Tibial artery (tissue), 4 donors: ENCODE measurements at regions not wholly inside any gene's neighbourhood (a gene's known extent, or its start where the extent isn't known, plus 50 kb on each side); places are given as distances from the start of the nearest gene placed in this dataset.

ENCODE experiments used
- DNase-seq, 2 donors: peaks; one replicate each; pipeline ENCODE4 v3.0.0-alpha.2; 2019
- H3K27ac ChIP-seq, 2 donors: fragments of 200-600 bp; sonication (generic) in 1 of 2; 1 replicate in 1 of 2; 2 replicates in 1 of 2; pipeline ENCODE4 v1.5.1; 2018 to 2019; ENCODE audit warnings: mild to moderate bottlenecking in 1 of 2
- H3K27me3 ChIP-seq, 2 donors: fragments of 200-600 bp; sonication (generic) in 1 of 2; one replicate each; pipeline versions ENCODE4 v1.5.1 to v1.6.0; 2016 to 2019
- H3K36me3 ChIP-seq, 3 donors: fragments of 200-600 bp; sonication (generic) in 2 of 3; one replicate each; pipeline ENCODE4 v1.5.1; 2016 to 2019; ENCODE audit warnings: mild to moderate bottlenecking in 2 of 3
- H3K4me1 ChIP-seq, 4 donors: fragments of 200-600 bp; sonication (generic) in 2 of 4; 1 replicate in 3 of 4; 2 replicates in 1 of 4; pipeline ENCODE4 v1.5.1; 2016 to 2019
- H3K4me3 ChIP-seq, 2 donors: fragments of 200-600 bp; sonication (generic) in 1 of 2; 1 replicate in 1 of 2; 2 replicates in 1 of 2; pipeline ENCODE4 v1.5.1; 2018 to 2019; ENCODE audit warnings: mild to moderate bottlenecking in 2 of 2
- H3K9me3 ChIP-seq, 3 donors: fragments of 200-600 bp; sonication (generic) in 1 of 3; one replicate each; pipeline ENCODE4 v1.5.1; 2016 to 2019
- CTCF ChIP-seq, 2 experiments: fragments of 200-600 bp in 1 of 2; fragments of 450-650 bp in 1 of 2; IDR thresholded peaks; one replicate each; pipeline ENCODE4 v1.5.1; 2017 to 2019; ENCODE audit warnings: antibody characterized with exemption in 2 of 2, mild to moderate bottlenecking in 1 of 2, moderate library complexity in 1 of 2
- intact Hi-C: fragments of 100-400 bp; cut with DNase I; formaldehyde crosslinking; loops from one replicate; pipeline ENCODE4 v1.15.0; 2023; ENCODE audit warnings: low total_unique reads

DNA sequence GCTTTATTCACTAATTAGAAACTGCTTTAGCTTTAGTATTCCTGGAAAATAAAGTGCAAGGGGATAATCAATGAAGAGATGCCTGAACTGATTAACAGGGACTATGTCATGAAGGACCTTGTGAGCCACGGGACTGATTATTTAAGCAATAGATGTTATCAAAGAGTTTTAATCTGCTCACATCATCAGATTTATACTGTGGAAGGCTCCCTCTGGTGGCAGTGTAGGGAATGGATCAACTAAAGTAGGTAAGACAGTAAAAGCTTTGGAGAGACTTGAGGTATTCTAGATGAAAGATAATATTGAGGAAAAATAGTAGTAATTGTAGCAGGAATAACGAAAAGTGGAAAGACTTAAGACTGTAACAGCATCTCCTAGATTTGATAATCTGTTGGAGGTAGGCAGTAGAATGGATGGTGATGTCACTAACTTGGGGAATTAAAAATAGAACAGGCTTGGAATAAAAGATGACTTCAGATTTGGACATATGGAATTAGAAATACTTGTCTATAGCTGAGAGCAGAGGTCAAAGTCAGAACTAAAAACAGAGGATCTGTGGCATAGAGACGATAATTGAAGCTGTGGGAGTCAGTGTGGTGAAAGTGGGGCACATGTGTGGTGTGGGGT lies 80.3 kb upstream of the HTR1E start:
- Histone ChIP-seq H3K27me3 (no peaks in the 10 kb centered on the region), H3K9me3 (no peaks in the 10 kb centered on the region), H3K36me3 (no peaks in the 10 kb centered on the region), H3K27ac (no peak overlapping the region), H3K4me1 (no peaks in the 10 kb centered on the region), H3K4me3 (no peak overlapping the region)
- no peak for DNase-seq
- intact Hi-C loops: no loop called here
- peak; percentile 43 to 63 for TF ChIP-seq CTCF (IDR thresholded peaks at IDR 0.05)

- TF ChIP-seq CTCF (IDR thresholded peaks at IDR 0.05): no peak
- H3K27ac ChIP-seq: no peak overlapping the region
- H3K36me3 ChIP-seq: no peaks in the 10 kb centered on the region
- intact Hi-C loops: no loop called here
- H3K9me3 ChIP-seq: no peaks in the 10 kb centered on the region
- DNase-seq: no peak
- H3K27me3 ChIP-seq: no peaks in the 10 kb centered on the region
- H3K4me1 ChIP-seq: no peaks in the 10 kb centered on the region
- H3K4me3 ChIP-seq: no peak overlapping the region
Measured at GRCh38 chr6:86856379-86856778, 80.9 kb upstream of the HTR1E start.

- no peaks in the 10 kb centered on the region for H3K27me3 ChIP-seq
- H3K27ac ChIP-seq: no peak overlapping the region
- no peak for TF ChIP-seq CTCF (IDR thresholded peaks at IDR 0.05)
- H3K4me3 ChIP-seq: no peak overlapping the region
- DNase-seq: no peak
- no peaks in the 10 kb centered on the region for H3K9me3 ChIP-seq
- intact Hi-C loops: no loop called here
- no peaks in the 10 kb centered on the region for H3K36me3 ChIP-seq
- H3K4me1 ChIP-seq: no peaks in the 10 kb centered on the region
Measured at GRCh38 chr6:86848986-86849385, 88.3 kb upstream of the HTR1E start.

DNA sequence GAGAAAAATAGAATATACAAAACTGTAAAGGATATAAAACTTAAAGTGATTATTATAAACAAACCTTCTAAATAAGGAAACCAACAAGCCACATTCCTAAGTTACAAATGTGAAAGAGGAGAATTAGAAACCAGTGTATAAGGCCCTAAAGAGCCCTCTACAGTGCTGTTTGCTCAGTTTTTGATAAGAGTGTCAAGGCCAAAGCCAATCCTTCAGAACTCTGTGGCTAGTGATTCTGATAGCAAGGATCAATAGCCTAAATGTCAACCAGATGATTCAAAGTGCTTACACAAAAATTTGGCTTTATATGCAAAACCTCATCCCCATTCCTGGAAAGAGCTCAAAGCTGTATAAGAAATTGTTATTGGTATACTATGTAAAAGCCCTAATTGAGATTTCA lies 104.6 kb upstream of the HTR1E start:
- no peaks in the 10 kb centered on the region for H3K36me3 ChIP-seq
- no peaks in the 10 kb centered on the region for H3K9me3 ChIP-seq
- H3K27ac ChIP-seq: no peak overlapping the region
- no peaks in the 10 kb centered on the region for H3K27me3 ChIP-seq
- intact Hi-C loops: no loop called here
- H3K4me3 ChIP-seq: no peak overlapping the region
- TF ChIP-seq CTCF (IDR thresholded peaks at IDR 0.05): no peak
- H3K4me1 ChIP-seq: no peaks in the 10 kb centered on the region
- no peak for DNase-seq

GRCh38 chr6:86825436-86825835 lies 111.9 kb upstream of the HTR1E start:
- Histone ChIP-seq H3K4me3 (no peak overlapping the region), H3K27me3 (no peaks in the 10 kb centered on the region), H3K4me1 (no peaks in the 10 kb centered on the region), H3K27ac (no peak overlapping the region), H3K36me3 (no peaks in the 10 kb centered on the region), H3K9me3 (no peaks in the 10 kb centered on the region)
- intact Hi-C loops: no loop called here
- no peak for DNase-seq
- no peak for TF ChIP-seq CTCF (IDR thresholded peaks at IDR 0.05)

GRCh38 chr6:86822747-86823146 lies 114.6 kb upstream of the HTR1E start:
- TF ChIP-seq CTCF (IDR thresholded peaks at IDR 0.05): no peak
- H3K36me3 ChIP-seq: no peaks in the 10 kb centered on the region
- intact Hi-C loops: no loop called here

More at GRCh38 chr6:86822747-86823146, 114.6 kb upstream of the HTR1E start:
- no peak overlapping the region for H3K4me3 ChIP-seq
- no peaks in the 10 kb centered on the region for H3K9me3 ChIP-seq
- no peak overlapping the region for H3K27ac ChIP-seq
- no peaks in the 10 kb centered on the region for H3K27me3 ChIP-seq
- no peaks in the 10 kb centered on the region for H3K4me1 ChIP-seq
- no peak for DNase-seq
